Gastroesophageal sphincter (tissue), 3 donors: ENCODE measurements at regions not wholly inside any gene's neighbourhood (a gene's known extent, or its start where the extent isn't known, plus 50 kb on each side); places are given as distances from the start of the nearest gene placed in this dataset.

ENCODE experiments used
- CTCF ChIP-seq, 4 experiments: fragments of 200-600 bp in 2 of 4; fragments of 450-650 bp in 2 of 4; sonication (generic) in 1 of 4; IDR thresholded peaks; one replicate each; pipeline ENCODE4 v1.5.1; 2017 to 2019; ENCODE audit warnings: antibody characterized with exemption in 4 of 4, mild to moderate bottlenecking in 2 of 4, moderate library complexity in 2 of 4
- EP300 ChIP-seq: sonication (generic); formaldehyde crosslinking; IDR thresholded peaks from one replicate; pipeline ENCODE4 v1.6.1; 2017; ENCODE audit warnings: antibody characterized with exemption, mild to moderate bottlenecking
- POLR2A ChIP-seq, 2 donors: fragments of 450-650 bp; IDR thresholded peaks; one replicate each; pipeline ENCODE4 v1.6.1; 2017; ENCODE audit warnings: antibody characterized with exemption in 2 of 2, mild to moderate bottlenecking in 2 of 2, moderate library complexity in 1 of 2

GRCh38 chr16:76676356-76676755, 399.2 kb downstream of the CNTNAP4 start:
- no peak for TF ChIP-seq EP300
- no peak for TF ChIP-seq CTCF (IDR thresholded peaks at IDR 0.05)
- no peak for TF ChIP-seq POLR2A (IDR thresholded peaks at IDR 0.05)
